T-helper 1 cell treated with Interleukin-12 subunit alpha and Interleukin-12 subunit beta and Interleukin-4 antibody, amounts not matched to agents 30 ng/mL and 1 ng/mL, for 36 hours (primary cell): ENCODE measurements at regions not wholly inside any gene's neighbourhood (a gene's known extent, or its start where the extent isn't known, plus 50 kb on each side); places are given as distances from the start of the nearest gene placed in this dataset.

ENCODE experiments used
- intact Hi-C: fragments of 100-400 bp; cut with micrococcal nuclease; formaldehyde crosslinking; loops from one replicate; pipeline ENCODE4 v1.15.1; 2024

GRCh38 chr12:132439333-132439904 is 50.5 kb upstream of the FBRSL1 start:
- intact Hi-C loops: no loop called here

- intact Hi-C loops: no loop called here
These were observed 51.2 kb upstream of the FBRSL1 start for GRCh38 chr12:132438726-132439125.

DNA sequence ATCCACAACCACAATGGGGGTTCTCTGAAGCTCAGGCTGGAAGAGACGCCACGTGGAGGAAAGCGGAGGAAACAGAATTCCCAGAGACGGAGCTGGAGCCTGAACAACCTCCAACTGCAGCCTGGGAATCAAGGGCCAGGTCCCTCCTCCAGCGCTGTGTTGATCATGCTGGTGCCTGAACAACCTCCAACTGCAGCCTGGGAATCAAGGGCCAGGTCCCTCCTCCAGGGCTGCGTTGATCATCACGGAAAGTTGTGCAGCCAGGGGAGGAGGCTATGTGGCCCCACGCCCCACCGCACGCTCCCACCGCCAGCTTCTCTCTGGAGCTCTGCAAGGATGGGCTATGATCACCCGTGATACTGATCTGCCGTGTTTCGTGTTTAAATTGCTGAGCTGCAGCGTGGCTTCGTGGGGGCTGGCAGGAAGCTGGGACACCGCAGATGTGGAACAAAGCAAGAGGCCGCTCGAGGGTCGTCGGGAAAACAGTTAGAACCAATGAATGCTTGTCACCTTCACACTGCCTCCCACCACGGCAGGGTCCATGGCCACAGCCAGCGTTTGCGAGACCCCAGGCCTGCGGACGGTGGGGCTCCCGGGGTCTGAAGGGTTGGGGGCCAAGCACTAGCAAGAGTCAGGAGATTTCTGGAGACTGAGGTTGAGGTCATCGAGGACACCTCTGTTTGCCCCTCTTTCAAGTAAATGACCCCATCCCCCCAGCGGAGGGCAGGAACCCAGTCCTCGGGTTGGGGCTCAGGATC is 51.8 kb upstream of the FBRSL1 start:
- intact Hi-C loops: loop anchor here (1.0 kb wide), 1 partner anchor 7 kb away; no protein-coding TSS in a partner anchor

GRCh38 chr12:132437252-132437932 is 52.6 kb upstream of the FBRSL1 start:
- intact Hi-C loops: loop anchor here (1.0 kb wide), 1 partner anchor 8 kb away; no protein-coding TSS in a partner anchor

DNA sequence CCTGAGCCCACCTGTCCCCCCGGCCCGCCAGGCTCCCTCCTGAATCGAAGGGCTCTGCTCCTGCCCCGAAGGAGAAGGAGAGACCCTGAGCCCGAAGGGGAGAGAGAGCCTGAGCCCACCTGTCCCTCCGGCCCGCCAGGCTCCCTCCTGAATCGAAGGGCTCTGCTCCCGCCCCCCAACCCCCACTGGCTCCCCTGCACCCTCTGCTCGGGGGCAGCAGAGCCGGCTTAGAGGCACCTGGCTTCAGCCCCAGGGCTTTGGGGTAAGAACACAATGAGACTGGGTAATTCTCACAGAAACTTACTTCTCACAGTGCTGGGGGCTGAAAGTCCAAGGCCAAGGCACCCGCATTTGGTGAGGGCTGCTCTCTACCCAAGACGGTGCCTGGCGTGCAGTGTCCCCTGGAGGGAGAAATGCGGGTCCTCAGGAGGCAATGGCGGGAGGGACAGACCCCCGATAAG is 53.1 kb upstream of the FBRSL1 start:
- intact Hi-C loops: loop anchor here (1.0 kb wide), 1 partner anchor 8 kb away; no protein-coding TSS in a partner anchor

- intact Hi-C loops: no loop called here
These were observed 54.3 kb upstream of the FBRSL1 start for GRCh38 chr12:132435486-132436187.

GRCh38 chr12:132433641-132434395 is 56.1 kb upstream of the FBRSL1 start:
- intact Hi-C loops: loop anchor here (5.0 kb wide), 1 partner anchor 292 kb away; the partner anchor contains the start of genes DDX51 and NOC4L

- intact Hi-C loops: loop anchor here (5.0 kb wide), 1 partner anchor 291 kb away; the partner anchor contains the start of genes DDX51 and NOC4L
These were observed 57.0 kb upstream of the FBRSL1 start for GRCh38 chr12:132432721-132433577.

DNA sequence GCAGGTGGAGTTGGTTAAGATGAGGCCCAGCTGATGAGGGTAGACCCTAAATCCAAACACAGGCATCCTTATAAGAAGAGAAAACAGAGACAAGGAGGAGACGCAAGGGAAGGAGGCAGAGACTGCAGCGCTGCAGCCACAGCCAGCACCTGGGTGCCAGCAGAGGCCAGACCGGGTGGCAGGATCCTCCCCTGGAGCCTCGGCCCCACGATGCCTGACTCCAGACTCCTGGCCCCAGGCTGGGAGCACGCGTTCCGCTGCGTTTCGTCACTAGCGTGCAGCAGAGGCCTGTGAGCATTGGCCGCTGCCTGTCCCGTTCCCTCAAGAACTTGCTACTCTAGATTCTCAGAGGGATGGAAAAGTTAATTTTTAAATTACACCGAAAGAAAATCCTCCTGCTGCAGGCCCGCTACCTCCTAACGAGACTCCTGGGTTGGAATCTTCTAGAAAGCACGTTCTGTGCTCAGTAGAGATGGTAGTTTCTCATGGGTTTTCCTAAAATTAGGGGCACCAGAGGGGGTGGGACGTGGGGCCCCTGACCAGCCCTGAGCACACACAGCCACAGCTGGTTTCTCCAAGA is 57.7 kb upstream of the FBRSL1 start:
- intact Hi-C loops: loop anchor here (5.0 kb wide), 1 partner anchor 290 kb away; the partner anchor contains the start of genes DDX51 and NOC4L

DNA sequence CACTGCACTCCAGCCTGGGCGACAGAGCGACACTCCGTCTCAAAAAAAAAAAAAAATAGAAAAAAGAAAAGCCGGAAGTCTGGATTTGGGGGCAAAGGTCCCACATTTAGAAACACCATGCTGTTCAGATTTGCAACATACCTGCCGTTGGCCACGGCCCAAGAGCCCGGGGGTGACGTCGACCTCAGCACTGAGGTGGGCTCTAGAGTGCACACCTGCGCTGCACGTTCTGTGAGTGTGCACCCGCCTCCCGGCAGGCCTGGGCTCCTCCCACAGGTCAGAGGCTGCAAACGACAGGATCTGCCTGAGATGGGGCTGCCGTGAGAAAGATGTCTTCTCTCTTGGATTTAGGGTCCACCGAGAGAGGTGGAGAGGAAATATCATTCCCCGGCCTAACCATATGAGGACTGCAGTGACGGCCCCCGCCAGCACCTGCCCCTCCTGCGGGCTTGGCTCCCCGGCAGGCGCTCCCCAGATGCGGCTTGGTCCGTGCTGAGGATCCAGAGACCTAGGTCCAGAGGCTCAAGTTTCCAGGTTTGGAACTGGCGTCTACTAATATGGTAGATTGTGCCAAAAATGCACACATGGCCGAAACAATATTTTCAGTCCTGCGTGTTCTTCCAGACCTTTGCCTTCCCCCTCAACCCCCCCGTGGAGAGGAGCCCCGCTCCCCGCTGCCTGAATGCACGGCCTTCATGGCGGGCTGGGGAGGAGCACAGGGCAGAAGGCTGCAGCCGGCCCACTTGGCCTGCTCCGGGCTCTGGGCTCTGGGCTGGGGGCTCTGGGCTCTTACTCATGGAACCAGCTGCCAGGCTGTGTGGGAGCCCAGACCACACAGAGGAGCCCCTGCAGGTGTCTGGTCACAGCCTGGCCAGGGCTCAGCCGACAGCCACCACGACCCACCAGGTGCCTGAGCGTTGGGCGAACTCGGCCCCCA is 58.8 kb upstream of the FBRSL1 start:
- intact Hi-C loops: loop anchor here (1.0 to 5.0 kb wide), 4 partner anchors 14 to 289 kb away; partner anchors contain the start of genes DDX51 and NOC4L

DNA sequence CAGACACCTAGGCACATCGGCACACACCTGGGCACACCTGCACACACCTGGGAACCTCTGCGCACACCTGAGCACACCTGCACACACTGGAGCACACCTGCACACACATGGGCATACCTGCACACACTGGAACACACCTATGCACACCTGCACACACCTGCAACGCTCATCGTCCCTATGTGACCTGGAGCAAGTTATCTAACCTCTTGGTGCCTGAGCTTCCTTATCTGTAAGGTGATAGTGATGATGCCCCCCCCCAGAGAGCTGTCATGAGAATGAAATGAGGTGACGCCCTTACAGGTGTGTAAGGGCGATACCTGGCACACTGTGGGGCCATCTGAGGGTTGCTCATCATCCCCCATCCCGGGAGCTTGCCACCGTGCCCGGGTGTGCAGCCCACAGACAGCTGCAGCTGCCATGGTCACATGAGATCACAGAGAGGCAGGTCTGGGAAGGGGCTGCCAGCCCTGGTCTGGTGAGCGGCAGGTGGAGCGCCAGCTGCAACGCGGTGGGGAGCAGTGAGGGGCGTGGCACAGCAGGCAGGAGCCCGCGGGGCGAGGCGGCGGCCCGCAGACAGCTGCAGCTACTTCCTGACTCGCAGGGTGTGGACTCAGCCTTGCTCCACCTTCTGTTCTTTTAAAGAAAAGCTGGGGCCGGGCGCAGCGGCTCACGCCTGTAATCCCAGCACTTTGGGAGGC is 59.9 kb upstream of the FBRSL1 start:
- intact Hi-C loops: loop anchor here (1.0 to 5.0 kb wide), 4 partner anchors 15 to 288 kb away; partner anchors contain the start of genes DDX51 and NOC4L

DNA sequence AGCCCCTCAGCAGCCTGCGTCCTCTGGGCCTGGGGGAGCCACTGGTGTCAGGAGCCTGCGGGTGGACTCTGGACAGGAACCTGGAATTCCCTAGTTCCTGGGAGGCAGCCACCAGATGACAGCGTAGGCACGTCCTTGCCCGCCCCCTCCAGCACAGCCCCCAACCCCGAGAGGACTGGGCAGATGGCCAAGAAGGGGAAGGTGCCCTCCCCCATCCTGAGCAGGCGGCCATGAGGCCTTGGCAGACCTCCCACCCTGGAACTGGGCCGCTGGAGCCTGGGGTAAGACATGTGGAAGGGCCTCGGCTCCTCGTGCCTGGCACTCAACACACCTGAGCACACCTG is 60.4 kb upstream of the FBRSL1 start:
- intact Hi-C loops: no loop called here

GRCh38 chr12:132428936-132429601 is 60.9 kb upstream of the FBRSL1 start:
- intact Hi-C loops: no loop called here

DNA sequence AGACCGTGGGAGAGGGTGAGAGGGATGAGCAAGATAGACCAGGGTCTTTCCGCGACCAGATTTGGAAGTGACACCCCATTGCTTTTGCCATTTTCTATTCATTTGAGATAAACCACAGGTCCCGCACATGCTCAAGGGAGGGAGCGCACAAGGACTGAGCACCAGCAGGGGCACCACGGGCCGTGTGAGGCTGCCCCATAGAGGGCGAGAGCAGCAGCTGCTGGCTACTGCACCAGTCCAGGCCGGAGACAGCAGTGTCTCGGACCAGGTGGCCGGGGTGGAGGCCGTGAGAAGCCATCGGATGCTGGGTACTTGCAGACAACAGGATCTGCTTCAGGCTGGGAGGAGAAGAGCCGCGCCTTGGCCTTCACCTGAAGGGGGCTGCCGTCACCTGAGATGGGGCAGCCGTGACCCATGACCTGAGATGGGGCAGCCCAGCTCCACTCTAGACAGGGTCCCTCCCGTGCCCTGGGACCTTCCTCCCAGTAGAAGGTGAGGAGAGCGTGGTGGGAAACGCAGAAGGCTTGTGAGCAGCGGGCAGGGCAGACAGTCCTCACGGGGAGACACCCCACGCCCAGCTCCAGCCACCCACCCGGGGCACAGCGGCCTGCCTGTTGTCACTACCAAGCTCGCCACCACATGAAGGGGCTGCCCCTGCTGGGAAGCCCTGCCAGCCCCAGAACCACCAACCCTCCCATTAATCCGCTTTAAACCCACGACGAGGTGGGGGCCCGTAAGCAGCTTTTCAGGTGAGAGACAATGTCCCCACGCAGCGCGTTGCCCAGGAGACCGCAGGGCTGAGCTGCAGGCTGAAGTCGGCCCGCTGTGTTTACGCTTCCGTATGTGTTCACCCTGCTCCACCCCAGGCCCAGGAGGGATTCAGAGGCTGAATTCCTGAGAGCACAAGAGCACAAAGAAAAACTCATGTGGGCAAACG is 61.7 kb upstream of the FBRSL1 start:
- intact Hi-C loops: no loop called here

DNA sequence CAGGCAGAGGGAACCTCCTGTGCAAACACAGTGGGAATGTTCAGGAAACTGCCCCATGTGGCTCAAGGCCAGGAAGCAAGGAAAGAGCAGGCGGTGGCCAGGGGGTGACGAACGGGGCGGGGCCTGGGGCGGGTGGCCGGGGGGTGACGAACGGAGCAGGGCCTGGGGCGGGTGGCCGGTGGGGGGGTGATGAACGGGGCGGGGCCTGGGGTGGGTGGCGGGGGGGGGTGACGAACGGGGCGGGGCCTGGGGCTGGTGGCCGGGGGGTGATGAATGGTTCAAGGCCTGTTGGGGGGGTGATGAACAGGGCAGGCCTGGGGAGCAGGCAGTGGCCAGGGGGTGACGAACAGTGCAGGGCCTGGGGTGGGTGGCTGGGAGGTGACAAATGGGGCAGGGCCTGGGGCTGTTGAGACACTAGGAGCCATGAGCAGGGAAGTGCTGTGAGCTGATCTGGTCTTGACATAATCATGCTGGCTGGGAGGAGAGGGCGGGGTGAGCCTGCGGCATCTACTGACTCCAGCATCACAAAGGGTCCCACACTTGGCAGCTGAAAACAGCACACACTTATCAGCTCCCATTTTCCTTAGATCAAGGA is 62.7 kb upstream of the FBRSL1 start:
- intact Hi-C loops: no loop called here
